Caco-2 (cell line): ENCODE measurements at regions not wholly inside any gene's neighbourhood (a gene's known extent, or its start where the extent isn't known, plus 50 kb on each side); places are given as distances from the start of the nearest gene placed in this dataset.
A peak's percentile ranks its signal among the peaks of the same experiment; 100 is the strongest.

Source experiments
- BruUV-seq: library from RNA; stranded (reverse); fragments of 400-500 nt; replicated peaks from 2 replicates; lab custom pipeline; 2021; lab: Mats Ljungman, UMichigan
- CTCF ChIA-PET: fragments of 300-600 bp; sonication (Branson Sonifier 250); formaldehyde crosslinking; loops from one replicate; lab custom pipeline; 2022; ENCODE audit warnings: antibody characterized with exemption; lab: Charles Lee
- POLR2A ChIA-PET: fragments of 300-600 bp; sonication (Branson Sonifier 250); formaldehyde crosslinking; loops from one replicate; lab custom pipeline; 2022; ENCODE audit warnings: antibody characterized with exemption; lab: Charles Lee
- DNase-seq, 2 experiments: peaks; one replicate each; pipeline versions ENCODE4 v3.0.0 to v3.0.0-alpha.2; 2020 to 2022
- H3K27me3 ChIP-seq: replicated peaks from 2 replicates; pipeline ENCODE4 v1.6.0; 2011; ENCODE audit warnings: low read length; ENCODE audit not compliant: control insufficient read depth, insufficient read depth
- H3K36me3 ChIP-seq: 2 replicates; pipeline ENCODE4 v1.5.1; 2011; ENCODE audit warnings: low read length; ENCODE audit not compliant: control insufficient read depth, insufficient read depth
- H3K4me1 ChIP-seq: fragments of 250-450 bp; sonication (Bioruptor Pico); 2 replicates; pipeline ENCODE4 v1.5.1; 2020; ENCODE audit warnings: mild to moderate bottlenecking
- H3K4me3 ChIP-seq: 2 replicates; pipeline ENCODE4 v1.5.1; 2011; ENCODE audit warnings: low read depth, mild to moderate bottlenecking, control low read depth, low read length
- H3K9me3 ChIP-seq: fragments of 250-450 bp; sonication (Bioruptor Pico); 2 replicates; pipeline ENCODE4 v1.5.1; 2020; ENCODE audit warnings: mild to moderate bottlenecking, moderate library complexity
- H3K27ac Mint-ChIP-seq: one replicate; pipeline ENCODE4 v1.8.0; 2022; ENCODE audit warnings: mixed read lengths; ENCODE audit not compliant: unreplicated experiment
- H3K27me3 Mint-ChIP-seq: one replicate; pipeline ENCODE4 v1.8.0; 2022; ENCODE audit warnings: mixed read lengths; ENCODE audit not compliant: insufficient read depth, unreplicated experiment
- H3K36me3 Mint-ChIP-seq: one replicate; pipeline ENCODE4 v1.8.0; 2022; ENCODE audit warnings: mild to moderate bottlenecking, mixed read lengths; ENCODE audit not compliant: insufficient read depth, unreplicated experiment
- H3K4me1 Mint-ChIP-seq: one replicate; pipeline ENCODE4 v1.8.0; 2022; ENCODE audit warnings: low read depth, mixed read lengths; ENCODE audit not compliant: unreplicated experiment
- H3K4me3 Mint-ChIP-seq: one replicate; pipeline ENCODE4 v1.8.0; 2022; ENCODE audit warnings: mild to moderate bottlenecking, moderate library complexity, mixed read lengths; ENCODE audit not compliant: unreplicated experiment
- H3K9me3 Mint-ChIP-seq: one replicate; pipeline ENCODE4 v1.8.0; 2022; ENCODE audit warnings: mixed read lengths; ENCODE audit not compliant: unreplicated experiment
- CTCF ChIP-seq, 2 experiments: fragments of 200-600 bp in 1 of 2; IDR thresholded peaks; 1 replicate in 1 of 2; 2 replicates in 1 of 2; pipeline versions ENCODE4 v1.5.1 to v1.8.0; 2011 to 2022; ENCODE audit warnings: antibody characterized with exemption in 1 of 2, control low read depth in 1 of 2, inconsistent platforms in 1 of 2, low read depth in 1 of 2, low read length in 1 of 2, mild to moderate bottlenecking in 1 of 2, moderate library complexity in 1 of 2; ENCODE audit not compliant: insufficient read depth in 1 of 2, severe bottlenecking in 1 of 2, unreplicated experiment in 1 of 2
- intact Hi-C: fragments of 100-400 bp; cut with micrococcal nuclease; formaldehyde crosslinking; loops from one replicate; pipeline ENCODE4 v1.10.0; 2022; ENCODE audit not compliant: unreplicated experiment

- peaks cover 19% of the 10 kb centered on the region for H3K4me1 Mint-ChIP-seq
- no peaks in the 10 kb centered on the region for H3K27me3 ChIP-seq
- peaks cover 26% of the 10 kb centered on the region for H3K4me1 ChIP-seq
- ChIA-PET CTCF (interaction anchor here (0.6 kb wide), 1 partner anchor 214 kb away, joined by 3 read pairs; no protein-coding TSS in a partner anchor), POLR2A (no interaction called here)
- no peak overlapping the region for H3K4me3 ChIP-seq
- H3K27ac Mint-ChIP-seq, result no peak overlapping the region
- H3K9me3 ChIP-seq, result peaks cover 6% of the 10 kb centered on the region; the same call in 1 of the 2 replicates
- H3K36me3 ChIP-seq, result no peaks in the 10 kb centered on the region
- no TSS peak for BruUV-seq
- peaks cover 22% of the 10 kb centered on the region for H3K9me3 Mint-ChIP-seq
- no peaks in the 10 kb centered on the region for H3K27me3 Mint-ChIP-seq
- no peak for TF ChIP-seq CTCF (IDR thresholded peaks at IDR 0.05; ENCODE audit: insufficient read depth in 1 of 2, low read depth in 1 of 2, low read length in 1 of 2, severe bottlenecking in 1 of 2, unreplicated experiment in 1 of 2)
- DNase-seq, result no peak
- no peak overlapping the region for H3K4me3 Mint-ChIP-seq
- intact Hi-C loops, result loop anchor here (10.0 kb wide), 2 partner anchors 104 to 804 kb away; partner anchors contain the start of gene DTD2
- no peaks in the 10 kb centered on the region for H3K36me3 Mint-ChIP-seq
Observed at GRCh38 chr14:32258336-32258993, 55.4 kb upstream of the RNU6-8 start.

GRCh38 chr14:32259368-32260013, 56.4 kb upstream of the RNU6-8 start:
- Mint-ChIP-seq H3K36me3 (no peaks in the 10 kb centered on the region), H3K27me3 (no peaks in the 10 kb centered on the region), H3K27ac (peak overlapping the region; percentile 56), H3K4me3 (peak overlapping the region; percentile 27), H3K9me3 (peaks cover 32% of the 10 kb centered on the region), H3K4me1 (peaks cover 19% of the 10 kb centered on the region)
- DNase-seq, result peak; percentile 55 to 58
- Histone ChIP-seq H3K27me3 (no peaks in the 10 kb centered on the region), H3K4me1 (peaks cover 26% of the 10 kb centered on the region), H3K36me3 (no peaks in the 10 kb centered on the region), H3K4me3 (no peak overlapping the region), H3K9me3 (peaks cover 17% of the 10 kb centered on the region)
- CTCF ChIA-PET, result interaction anchor here (0.6 kb wide), 1 partner anchor 290 kb away, joined by 3 read pairs; no protein-coding TSS in a partner anchor
- intact Hi-C loops, result loop anchor here (10.0 kb wide), 2 partner anchors 105 to 805 kb away; partner anchors contain the start of gene DTD2
- POLR2A ChIA-PET, result no interaction called here
- no peak for TF ChIP-seq CTCF (IDR thresholded peaks at IDR 0.05; ENCODE audit: insufficient read depth in 1 of 2, low read depth in 1 of 2, low read length in 1 of 2, severe bottlenecking in 1 of 2, unreplicated experiment in 1 of 2)
- BruUV-seq, result no TSS peak

GRCh38 chr14:32263939-32264567, 61.0 kb upstream of the RNU6-8 start:
- H3K9me3 Mint-ChIP-seq, result peaks cover 57% of the 10 kb centered on the region

More at GRCh38 chr14:32263939-32264567, 61.0 kb upstream of the RNU6-8 start:
- BruUV-seq, result no TSS peak
- H3K9me3 ChIP-seq, result peaks cover 22% of the 10 kb centered on the region
- intact Hi-C loops, result no loop called here
- no peaks in the 10 kb centered on the region for H3K36me3 Mint-ChIP-seq
- no peak for DNase-seq
- no peaks in the 10 kb centered on the region for H3K27me3 Mint-ChIP-seq
- no peak overlapping the region for H3K4me3 ChIP-seq
- CTCF ChIA-PET, result no interaction called here
- H3K4me1 ChIP-seq, result peaks cover 13% of the 10 kb centered on the region
- no peaks in the 10 kb centered on the region for H3K36me3 ChIP-seq
- POLR2A ChIA-PET, result no interaction called here
- H3K4me1 Mint-ChIP-seq, result peaks cover 19% of the 10 kb centered on the region
- H3K27ac Mint-ChIP-seq, result no peak overlapping the region
- no peaks in the 10 kb centered on the region for H3K27me3 ChIP-seq
- no peak overlapping the region for H3K4me3 Mint-ChIP-seq
- TF ChIP-seq CTCF (IDR thresholded peaks at IDR 0.05; ENCODE audit: insufficient read depth in 1 of 2, low read depth in 1 of 2, low read length in 1 of 2, severe bottlenecking in 1 of 2, unreplicated experiment in 1 of 2), result no peak
